ENCODE measurements at regions not wholly inside any gene's neighbourhood (a gene's known extent, or its start where the extent isn't known, plus 50 kb on each side); places are given as distances from the start of the nearest gene placed in this dataset.

GRCh38 chr17:56098746-56099145 lies 54.5 kb upstream of the ANKFN1 start:
- DNase-seq = no peak

- DNase-seq = no peak
Observed at GRCh38 chr17:56099649-56100048, 53.6 kb upstream of the ANKFN1 start.

Measured in NCI-H2227 treated with DMSO at 0.1 percent for 48 hours (cell line).